HepG2 (cell line): ENCODE measurements at regions not wholly inside any gene's neighbourhood (a gene's known extent, or its start where the extent isn't known, plus 50 kb on each side); places are given as distances from the start of the nearest gene placed in this dataset.
A peak's percentile ranks its signal among the peaks of the same experiment; 100 is the strongest.

Experiments used
- AHDC1 ChIP-seq: sonication (generic); formaldehyde crosslinking; IDR thresholded peaks from 2 replicates; pipeline ENCODE4 v1.5.1; 2020; ENCODE audit warnings: mild to moderate bottlenecking, missing genetic modification reagents, borderline replicate concordance
- ATAD3A ChIP-seq: sonication (generic); formaldehyde crosslinking; IDR thresholded peaks from 2 replicates; pipeline ENCODE4 v1.4.0; 2020; ENCODE audit warnings: missing genetic modification reagents
- ELF1 ChIP-seq: sonication (generic); formaldehyde crosslinking; IDR thresholded peaks from 2 replicates; pipeline ENCODE4 v1.4.0; 2020; ENCODE audit warnings: missing genetic modification reagents
- GMEB1 ChIP-seq: sonication (generic); formaldehyde crosslinking; IDR thresholded peaks from 2 replicates; pipeline ENCODE4 v1.5.1; 2020; ENCODE audit warnings: missing genetic modification reagents, mild to moderate bottlenecking, borderline replicate concordance
- GZF1 ChIP-seq: sonication (generic); formaldehyde crosslinking; IDR thresholded peaks from 2 replicates; pipeline ENCODE4 v1.5.1; 2020; ENCODE audit warnings: mild to moderate bottlenecking, missing genetic modification reagents
- HDAC2 ChIP-seq: sonication (generic); formaldehyde crosslinking; IDR thresholded peaks from 2 replicates; pipeline ENCODE4 v1.4.0; 2020; ENCODE audit warnings: missing genetic modification reagents
- MED1 ChIP-seq: sonication (generic); formaldehyde crosslinking; IDR thresholded peaks from 2 replicates; pipeline ENCODE4 v1.4.0; 2020; ENCODE audit warnings: missing genetic modification reagents
- MYC ChIP-seq: sonication (generic); formaldehyde crosslinking; IDR thresholded peaks from 2 replicates; pipeline ENCODE4 v1.9.0; 2021; ENCODE audit warnings: missing genetic modification reagents, borderline replicate concordance
- NONO ChIP-seq, 2 experiments: fragments of 450-650 bp in 1 of 2; sonication (generic) in 1 of 2; formaldehyde crosslinking in 1 of 2; IDR thresholded peaks in 1 of 2; conservative IDR thresholded peaks in 1 of 2; 2 replicates each; pipeline versions ENCODE4 v1.6.1 to v1.8.0; 2017 to 2022; ENCODE audit warnings: mild to moderate bottlenecking in 1 of 2, missing genetic modification reagents in 1 of 2, moderate library complexity in 1 of 2
- TBX2 ChIP-seq: sonication (generic); formaldehyde crosslinking; IDR thresholded peaks from 2 replicates; pipeline ENCODE4 v1.5.0; 2020; ENCODE audit warnings: missing genetic modification reagents, mild to moderate bottlenecking, borderline replicate concordance
- ZBTB4 ChIP-seq: sonication (generic); formaldehyde crosslinking; IDR thresholded peaks from 2 replicates; pipeline ENCODE4 v1.4.0; 2020; ENCODE audit warnings: missing genetic modification reagents, mild to moderate bottlenecking, borderline replicate concordance
- ZNF337 ChIP-seq: sonication (generic); formaldehyde crosslinking; IDR thresholded peaks from 2 replicates; pipeline ENCODE4 v1.5.1; 2020; ENCODE audit warnings: missing genetic modification reagents, low read depth, mild to moderate bottlenecking, borderline replicate concordance
- ZNF550 ChIP-seq: sonication (generic); formaldehyde crosslinking; IDR thresholded peaks from 2 replicates; pipeline ENCODE4 v1.4.0; 2020; ENCODE audit warnings: mild to moderate bottlenecking, missing genetic modification reagents, borderline replicate concordance
- ZNF644 ChIP-seq: IDR thresholded peaks from 2 replicates; pipeline ENCODE4 v1.6.1; 2016; ENCODE audit warnings: low read depth
- ZNF674 ChIP-seq: sonication (generic); formaldehyde crosslinking; IDR thresholded peaks from 2 replicates; pipeline ENCODE4 v1.5.0; 2020; ENCODE audit warnings: low read depth, mild to moderate bottlenecking, missing genetic modification reagents
- ZNF775 ChIP-seq: sonication (generic); formaldehyde crosslinking; IDR thresholded peaks from 2 replicates; pipeline ENCODE4 v1.4.0; 2020; ENCODE audit warnings: missing genetic modification reagents, mild to moderate bottlenecking, moderate library complexity, borderline replicate concordance
- ZNF839 ChIP-seq: sonication (generic); formaldehyde crosslinking; IDR thresholded peaks from 2 replicates; pipeline ENCODE4 v1.4.0; 2020; ENCODE audit warnings: missing genetic modification reagents, mild to moderate bottlenecking, borderline replicate concordance

GRCh38 chr15:99495430-99496301 lies 70.1 kb upstream of the MEF2A start (continued):
- TF ChIP-seq TBX2 (CRISPR knock-in tag) (peak; percentile 21; the same call in 1 of the 2 replicates), GZF1 (CRISPR knock-in tag) (no peak), ATAD3A (CRISPR knock-in tag) (no peak), NONO (IDR thresholded peaks at IDR 0.05) (no peak), NONO (CRISPR knock-in tag; conservative IDR thresholded peaks at IDR 0.05) (0 out of 2 replicates have a peak, but pooled peaks have one; percentile 44), ZNF550 (CRISPR knock-in tag) (no peak), ZNF644 (CRISPR knock-in tag) (peak; percentile 23; the same call in 1 of the 2 replicates), ZNF839 (CRISPR knock-in tag) (0 out of 2 replicates have a peak, but pooled peaks have one; percentile 62), ZBTB4 (CRISPR knock-in tag) (0 out of 2 replicates have a peak, but pooled peaks have one; percentile 23), AHDC1 (peak; percentile 19; the same call in 1 of the 2 replicates), GMEB1 (CRISPR knock-in tag) (peak; percentile 18; the same call in 1 of the 2 replicates), ZNF775 (CRISPR knock-in tag) (no peak), ELF1 (CRISPR knock-in tag) (peak; percentile 81), MED1 (CRISPR knock-in tag) (peak; percentile 9; the same call in 1 of the 2 replicates), MYC (CRISPR knock-in tag) (0 out of 2 replicates have a peak, but pooled peaks have one; percentile 15), HDAC2 (CRISPR knock-in tag) (peak; percentile 41; the same call in 1 of the 2 replicates), ZNF674 (0 out of 2 replicates have a peak, but pooled peaks have one; percentile 40), ZNF337 (CRISPR knock-in tag) (0 out of 2 replicates have a peak, but pooled peaks have one; percentile 17)
